Sciatic nerve (tissue), 2 donors: ENCODE measurements at regions not wholly inside any gene's neighbourhood (a gene's known extent, or its start where the extent isn't known, plus 50 kb on each side); places are given as distances from the start of the nearest gene placed in this dataset.
"Not testable (repeated sequence)": the region's sequence is repeated elsewhere in the genome, so short reads cannot be mapped to it uniquely, and the experiment has no call there.

Experiments
- ATAC-seq: fragments of 200-7000 bp; cut with Tn5 transposase; one replicate; pipeline ENCODE4 v1.9.1; 2020; ENCODE audit warnings: mild to moderate bottlenecking, moderate library complexity
- DNase-seq: peaks from one replicate; pipeline ENCODE4 v3.0.0-alpha.2; 2020; ENCODE audit warnings: low spot score
- intact Hi-C: fragments of 100-400 bp; cut with DNase I; formaldehyde crosslinking; loops from one replicate; pipeline ENCODE4 v1.14.2; 2022
- donor health status: DM: no; HTN: no; CAD: no.
- donor health status: DM: no; HTN: no; CAD: no.

DNA sequence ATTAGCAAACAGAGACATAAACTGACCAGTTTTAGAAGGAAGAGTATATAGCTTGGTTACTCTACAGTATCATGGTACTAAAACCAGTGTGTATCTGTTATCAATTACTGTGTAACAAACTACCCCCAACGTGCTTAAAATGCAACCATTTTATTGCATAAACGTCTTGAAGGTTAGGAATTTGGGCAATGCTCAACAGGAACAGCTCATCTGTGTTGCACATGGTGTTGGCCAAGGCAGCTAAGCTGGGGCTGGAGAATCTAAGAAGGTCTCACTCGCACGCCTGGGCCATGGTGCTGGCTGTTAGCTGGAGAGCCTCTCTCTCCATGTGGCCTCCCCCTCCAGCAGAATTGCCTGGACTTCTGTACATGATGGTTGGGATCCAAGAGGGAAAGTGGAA is 81.2 kb upstream of the THBS1 start:
- intact Hi-C loops: loop anchor here (5.0 kb wide), 1 partner anchor 1273 kb away; no protein-coding TSS in a partner anchor
- no peak for DNase-seq
- ATAC-seq: no peak

DNA sequence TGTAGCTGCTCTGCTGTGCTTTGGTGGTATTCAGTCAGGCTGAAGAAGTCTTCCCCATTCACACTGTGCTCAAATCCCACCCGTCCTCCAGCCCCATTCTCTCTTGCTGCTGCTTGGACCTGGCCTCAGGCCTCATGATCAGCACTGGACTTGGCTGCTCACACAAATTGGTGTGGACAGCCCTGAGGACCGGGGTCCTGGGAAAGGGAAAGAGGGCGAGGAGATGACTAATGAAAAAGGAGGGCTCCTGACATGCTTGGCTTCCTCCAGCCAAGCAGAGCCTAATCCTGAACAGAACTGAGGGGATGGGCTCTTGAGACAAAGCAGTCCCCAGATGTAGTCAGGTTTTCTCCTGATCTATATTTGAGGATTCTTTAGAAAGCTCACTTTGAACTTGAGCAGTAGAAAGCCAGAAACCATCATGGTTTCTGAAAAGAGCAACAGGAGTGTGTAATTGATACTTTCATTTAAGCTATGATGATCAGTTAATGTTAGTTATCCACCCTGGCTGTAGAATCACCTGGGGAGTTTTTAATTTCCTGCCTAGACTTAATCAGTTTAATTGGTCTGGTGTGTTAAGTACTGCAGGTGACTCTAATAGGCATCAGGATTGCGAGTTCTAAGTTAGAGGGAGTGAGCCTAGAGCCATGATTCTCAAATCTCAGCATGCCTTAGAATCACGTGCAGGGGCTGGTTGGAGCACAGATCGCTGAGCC is 79.4 kb upstream of the THBS1 start:
- intact Hi-C loops: no loop called here
- DNase-seq: no peak
- ATAC-seq: no peak

DNA sequence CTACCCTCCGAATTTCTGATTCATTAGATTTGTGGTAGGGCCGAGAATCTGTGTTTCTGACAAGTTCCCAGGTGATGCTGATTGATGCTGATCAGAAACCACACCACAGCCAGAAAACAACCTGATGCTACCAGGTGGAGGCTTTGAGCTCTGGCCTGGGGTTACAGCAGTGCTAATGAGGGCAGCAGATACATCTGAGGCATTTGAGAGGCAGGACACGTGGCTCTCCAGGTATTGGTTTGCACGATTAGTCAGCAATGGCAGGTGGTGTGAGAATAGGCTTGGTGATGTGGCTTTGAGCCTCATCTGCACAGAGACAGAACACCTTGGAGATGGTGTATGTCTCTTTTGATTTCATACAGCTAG is 78.8 kb upstream of the THBS1 start:
- DNase-seq (no peak), ATAC-seq (no peak)
- intact Hi-C loops: no loop called here

DNA sequence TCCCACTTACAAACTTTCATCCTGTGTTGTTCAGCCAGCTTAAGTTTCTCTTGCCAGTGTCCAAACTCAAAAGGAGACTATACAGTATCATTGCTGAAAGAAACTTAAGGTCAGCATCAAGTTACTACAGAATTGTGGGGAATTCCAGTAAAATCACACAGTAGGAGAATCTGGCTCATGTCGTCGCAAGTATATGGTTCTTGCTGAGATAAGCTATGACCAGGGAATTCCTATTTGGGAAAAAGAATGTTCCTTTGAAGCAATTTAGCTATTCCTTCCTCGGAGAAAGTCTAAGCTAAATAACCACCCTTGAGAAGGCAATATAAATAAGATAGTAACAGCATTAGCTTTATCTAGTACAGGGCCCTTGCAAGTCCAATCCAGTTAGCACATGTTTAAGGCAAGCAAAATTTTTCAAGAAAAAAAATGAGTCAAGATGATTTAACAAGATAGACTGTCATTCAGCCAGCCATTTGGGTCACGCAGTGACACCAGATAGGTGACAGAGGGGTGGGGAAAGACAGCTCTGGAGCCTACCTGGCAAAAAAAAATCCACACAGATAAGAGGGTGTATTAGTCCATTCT is 78.2 kb upstream of the THBS1 start:
- DNase-seq (no peak), ATAC-seq (no peak)
- intact Hi-C loops: no loop called here

DNA sequence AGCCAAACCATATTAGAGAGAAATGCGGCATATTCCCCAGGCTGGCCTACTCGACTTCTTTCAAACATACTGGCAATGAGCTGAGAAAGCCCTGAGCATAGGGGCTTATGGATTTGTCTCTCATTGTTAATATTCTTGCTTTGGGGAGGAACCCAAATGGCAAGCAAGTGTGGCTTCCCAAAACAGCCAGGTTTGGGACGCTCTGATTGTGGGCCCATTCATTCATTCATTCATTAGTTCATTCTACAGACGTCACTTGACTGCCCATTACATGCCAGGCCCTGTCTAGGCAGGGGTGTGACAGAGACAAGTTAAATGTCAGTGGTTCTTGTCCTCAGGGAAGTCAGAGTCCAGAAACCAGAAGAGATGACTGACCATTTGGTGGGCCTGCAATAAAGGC is 77.4 kb upstream of the THBS1 start:
- DNase-seq (no peak), ATAC-seq (no peak)
- intact Hi-C loops: no loop called here

DNA sequence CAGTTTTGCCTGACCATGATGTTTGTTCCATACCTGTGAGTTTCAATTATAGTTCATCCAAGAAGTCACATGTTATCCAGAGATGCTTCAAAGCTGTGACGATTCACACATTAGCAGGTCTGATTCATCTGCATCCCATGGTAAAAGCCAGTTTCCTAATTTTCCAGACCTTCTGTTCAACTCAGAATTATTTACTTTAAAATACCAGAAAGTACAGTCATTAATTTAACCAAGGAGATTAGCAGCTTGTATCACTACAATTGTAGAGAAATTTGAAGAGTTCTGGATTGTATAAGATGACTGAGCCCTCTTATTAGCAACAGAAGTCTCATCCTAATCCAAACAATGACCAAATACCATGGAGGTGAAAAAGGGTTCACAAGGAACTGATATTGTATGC is 76.1 kb upstream of the THBS1 start:
- ATAC-seq: no peak
- DNase-seq: no peak
- intact Hi-C loops: no loop called here

DNA sequence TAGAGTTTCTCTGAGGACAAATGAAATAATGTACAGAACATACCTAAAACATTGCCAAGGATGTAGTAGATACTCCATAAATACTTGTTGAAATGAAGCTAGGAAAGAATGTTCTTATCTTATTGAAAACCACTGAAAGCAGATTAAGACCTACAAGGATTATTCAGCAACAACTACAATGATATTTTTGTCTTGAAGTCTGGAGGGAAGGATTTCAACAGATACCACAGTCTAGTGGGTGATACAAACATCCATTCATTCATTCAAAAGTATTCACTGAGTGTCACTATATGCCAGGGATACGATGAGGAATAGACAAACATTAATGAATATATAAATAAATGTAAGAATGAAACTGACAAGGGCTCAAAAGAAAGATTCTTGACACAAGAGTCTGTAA is 74.7 kb upstream of the THBS1 start:
- ATAC-seq (no peak), DNase-seq (no peak)
- intact Hi-C loops: no loop called here

DNA sequence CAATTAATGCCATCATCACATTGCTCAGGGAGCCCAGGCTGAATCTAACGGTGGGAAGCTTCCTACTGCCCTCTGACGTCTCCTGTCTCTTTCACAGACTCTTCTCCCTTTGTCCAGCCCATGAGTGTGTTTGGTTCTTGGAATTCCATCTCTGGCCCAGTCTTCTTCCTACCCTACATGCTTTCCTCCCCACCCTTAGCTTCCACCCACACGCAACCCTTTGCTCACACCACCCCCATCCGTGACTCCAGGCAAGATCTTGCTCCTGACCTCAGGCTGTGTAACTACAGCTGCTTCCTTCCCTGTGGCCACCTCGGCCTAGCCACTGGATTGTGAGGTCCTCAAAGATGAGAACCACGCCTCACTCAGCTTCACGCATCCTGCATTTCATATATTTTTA is 72.3 kb upstream of the THBS1 start:
- intact Hi-C loops: no loop called here
- peak; percentile 55 for ATAC-seq
- no peak for DNase-seq

DNA sequence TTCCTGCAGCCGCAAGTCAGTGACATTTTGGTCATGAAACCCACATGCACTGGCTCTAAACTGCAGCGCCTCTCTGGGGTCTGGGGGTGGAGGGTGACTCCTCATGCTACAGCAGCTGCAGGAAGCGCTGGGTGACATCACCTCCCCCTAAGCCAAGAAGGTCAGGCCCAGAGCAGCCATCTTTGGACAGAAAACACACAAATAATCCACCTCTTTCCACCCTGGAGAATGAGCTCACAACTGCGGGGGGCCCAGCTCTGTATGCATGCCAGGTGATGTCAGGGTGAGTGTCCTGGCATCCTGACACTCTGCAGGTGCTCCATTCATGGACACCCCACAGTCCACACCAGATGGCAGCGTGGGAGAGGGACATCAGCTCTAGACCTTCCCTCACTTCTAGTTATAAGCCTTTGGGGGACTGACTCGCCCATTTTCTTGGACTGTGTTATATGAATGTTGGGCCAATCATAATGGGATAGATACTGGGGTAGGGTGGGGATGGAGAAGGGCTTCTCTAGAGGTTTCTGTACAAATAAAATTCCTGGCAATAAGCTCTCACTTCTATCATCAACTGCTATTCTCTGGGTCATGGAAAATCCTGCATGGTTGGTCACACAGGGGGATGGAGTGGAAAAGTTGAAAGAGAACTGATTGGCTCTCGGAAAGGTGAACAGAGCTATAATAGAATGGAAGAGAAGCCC is 70.7 kb upstream of the THBS1 start:
- ATAC-seq: peak; percentile 66
- no peak for DNase-seq
- intact Hi-C loops: no loop called here

DNA sequence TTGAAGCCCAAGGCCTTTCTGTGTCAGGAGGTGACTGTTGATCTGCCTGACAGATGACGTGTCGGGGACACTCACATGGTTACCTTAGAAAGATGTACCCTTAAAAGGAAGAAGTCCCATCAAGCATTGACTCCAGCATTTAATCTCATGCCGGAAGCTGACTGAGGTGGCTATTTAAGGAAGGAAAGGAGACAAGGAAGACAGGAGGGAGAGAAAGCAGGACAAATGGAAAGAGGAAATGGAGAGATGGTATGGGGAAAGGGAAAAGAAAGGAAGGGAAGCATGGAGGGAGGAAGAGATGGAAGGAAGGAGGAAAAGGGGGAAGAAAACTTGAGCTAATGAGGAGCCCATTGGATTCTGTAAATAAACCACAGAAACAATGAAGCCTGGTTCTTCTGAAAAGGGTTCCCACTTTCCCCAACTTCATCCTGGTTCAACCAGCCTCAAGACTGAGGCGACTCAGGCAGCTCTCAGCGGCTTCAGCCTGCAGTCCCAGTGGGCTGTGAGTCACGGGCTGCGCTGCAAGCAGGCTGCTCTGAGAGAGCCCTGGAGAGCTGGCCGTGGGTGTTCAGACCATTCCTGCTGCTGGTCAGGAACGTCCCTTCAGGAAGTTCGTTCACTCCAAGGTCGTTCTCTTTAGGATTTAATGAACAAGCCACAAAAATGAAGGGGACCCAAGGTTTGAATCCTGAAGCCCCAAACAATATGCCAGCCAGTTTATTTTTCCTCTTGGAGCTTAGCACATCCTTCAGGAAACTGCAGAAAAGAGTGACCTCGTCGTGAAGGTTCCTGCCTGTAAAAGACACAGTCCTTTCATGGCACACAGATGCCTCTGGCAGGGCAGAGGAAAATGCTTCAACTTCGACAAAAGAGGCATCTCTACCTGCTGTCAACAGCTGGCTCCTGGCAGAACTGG is 69.6 kb upstream of the THBS1 start:
- DNase-seq: no peak
- ATAC-seq: peak; percentile 81
- intact Hi-C loops: no loop called here

DNA sequence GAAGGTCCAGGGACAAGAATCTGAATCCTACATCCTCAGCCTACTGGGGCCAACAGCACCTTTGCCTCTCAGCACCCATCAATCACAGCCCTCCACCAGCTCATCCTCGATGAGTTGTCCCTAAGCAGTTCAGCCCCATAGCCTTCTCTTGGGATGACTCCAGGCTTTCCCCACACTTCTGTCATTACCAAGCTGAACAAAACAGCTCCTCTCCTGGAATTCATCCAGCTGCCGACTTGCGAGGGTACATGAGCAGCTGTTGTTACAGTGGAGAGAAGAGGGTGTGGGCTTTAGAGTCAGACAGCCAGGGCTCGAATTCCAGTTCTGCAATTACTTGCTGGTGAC is 69.0 kb upstream of the THBS1 start:
- intact Hi-C loops: no loop called here
- DNase-seq (no peak), ATAC-seq (peak; percentile 14)

DNA sequence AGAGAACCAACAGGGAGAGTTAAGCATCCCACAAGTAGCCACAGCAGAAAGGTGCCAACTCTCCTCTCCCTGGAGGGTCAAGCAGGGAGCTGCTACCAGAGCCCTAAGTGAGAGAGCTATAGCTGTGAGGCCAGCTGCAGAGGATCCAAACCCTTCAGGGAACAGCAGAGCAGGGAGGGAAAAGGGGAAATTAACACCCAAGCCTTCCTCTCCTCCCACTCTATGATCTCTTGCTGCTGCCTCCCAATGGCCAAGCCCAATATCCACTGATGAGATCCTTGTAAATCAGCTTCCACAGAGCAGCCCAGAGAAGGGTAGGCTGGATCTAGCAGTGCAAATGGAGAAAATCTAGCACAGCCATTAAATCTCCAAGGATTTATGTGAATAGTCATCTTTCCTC is 68.2 kb upstream of the THBS1 start:
- intact Hi-C loops: no loop called here
- DNase-seq (no peak), ATAC-seq (peak; percentile 3)

DNA sequence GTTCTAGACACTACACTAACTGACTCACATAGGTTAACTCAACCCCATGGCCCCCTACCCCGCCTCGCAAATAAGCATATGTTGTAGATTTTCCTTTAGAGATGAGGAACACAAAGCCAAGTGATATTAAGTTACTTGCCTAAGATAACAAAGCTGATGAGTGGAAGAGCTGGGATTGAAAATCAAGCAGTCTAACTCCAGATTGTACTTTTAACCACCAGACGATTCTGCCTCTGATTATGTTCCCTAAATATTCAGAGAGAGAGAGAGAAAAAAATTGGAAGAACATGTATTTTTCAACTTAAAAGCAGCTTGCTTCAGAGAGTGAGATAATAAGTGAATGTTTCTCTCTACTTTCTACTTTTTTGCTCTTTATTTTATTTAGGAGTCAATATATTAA is 66.9 kb upstream of the THBS1 start:
- intact Hi-C loops: no loop called here
- DNase-seq (no peak), ATAC-seq (no peak)

DNA sequence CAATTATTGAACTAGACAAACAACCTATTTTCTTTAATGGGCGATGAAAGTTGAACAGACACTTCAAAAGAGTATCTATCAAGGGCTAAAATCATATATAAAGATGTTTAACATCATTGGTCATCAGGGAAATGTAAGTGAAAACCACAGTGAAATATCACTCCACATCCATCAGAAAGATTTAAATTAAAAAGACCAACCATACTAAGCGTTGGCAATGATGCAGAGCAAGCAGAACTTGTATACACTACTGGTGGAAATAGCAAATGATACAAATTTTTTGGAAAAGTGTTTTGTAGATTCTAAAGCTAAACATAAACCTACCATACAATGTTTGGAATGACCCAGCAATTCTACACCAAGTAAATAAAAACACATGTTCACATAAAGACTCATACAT is 65.9 kb upstream of the THBS1 start:
- no peak for ATAC-seq
- intact Hi-C loops: no loop called here

DNA sequence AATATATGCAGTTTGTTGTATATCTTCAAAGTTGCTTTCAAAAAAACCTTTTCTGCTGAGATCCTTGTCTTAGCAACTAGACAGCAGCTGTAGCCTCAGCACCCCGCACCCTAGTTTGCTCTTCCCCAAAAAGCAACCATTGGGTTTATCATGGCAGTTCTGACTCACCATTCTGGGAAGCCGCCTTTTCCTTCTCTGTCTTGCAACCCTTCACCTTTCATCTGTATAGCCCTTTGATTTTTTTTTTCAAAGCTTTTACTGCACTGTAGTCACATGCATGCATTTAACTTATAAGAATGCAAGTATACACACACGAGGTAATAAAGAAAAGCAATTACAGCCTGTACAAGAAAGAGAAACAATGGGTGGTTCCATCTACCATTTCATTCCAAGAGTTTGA is 65.1 kb upstream of the THBS1 start:
- DNase-seq: no peak
- no peak for ATAC-seq
- intact Hi-C loops: no loop called here

More for the DNA sequence above, 65.9 kb upstream of the THBS1 start:
- DNase-seq: no peak

DNA sequence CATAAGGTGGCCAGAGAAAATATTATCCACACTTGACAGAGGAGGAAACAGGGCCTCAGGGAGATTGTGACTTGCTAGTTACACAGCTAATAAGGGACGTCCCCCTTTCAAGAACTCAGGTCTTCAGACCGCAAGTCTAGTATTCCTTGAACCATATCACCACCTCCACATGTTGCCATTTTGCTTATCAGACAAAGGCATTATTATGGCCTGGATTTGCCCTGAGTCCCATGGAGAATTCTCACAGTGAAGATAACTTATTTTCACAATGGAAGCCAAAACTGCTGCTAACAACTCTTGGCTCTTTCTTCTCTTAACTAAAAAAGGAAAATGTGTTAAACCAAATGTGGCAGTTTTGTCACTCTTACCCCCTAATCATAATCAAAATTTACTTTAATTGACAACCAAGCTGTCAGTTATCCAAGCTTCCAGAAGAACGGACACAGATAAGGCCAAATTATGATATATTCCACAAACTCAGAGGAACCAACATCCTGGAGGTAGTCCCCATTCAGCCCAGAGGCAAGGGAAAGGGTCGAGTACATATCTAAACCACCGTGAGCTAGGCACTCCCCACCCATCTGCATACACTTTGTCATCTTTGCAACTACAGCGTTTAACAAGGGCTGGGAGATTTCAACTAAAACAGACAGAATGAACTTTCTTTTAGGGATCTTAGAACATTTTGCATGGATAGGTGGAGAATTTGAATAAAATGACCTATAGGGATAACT is 63.6 kb upstream of the THBS1 start:
- no peak for ATAC-seq
- no peak for DNase-seq
- intact Hi-C loops: no loop called here

DNA sequence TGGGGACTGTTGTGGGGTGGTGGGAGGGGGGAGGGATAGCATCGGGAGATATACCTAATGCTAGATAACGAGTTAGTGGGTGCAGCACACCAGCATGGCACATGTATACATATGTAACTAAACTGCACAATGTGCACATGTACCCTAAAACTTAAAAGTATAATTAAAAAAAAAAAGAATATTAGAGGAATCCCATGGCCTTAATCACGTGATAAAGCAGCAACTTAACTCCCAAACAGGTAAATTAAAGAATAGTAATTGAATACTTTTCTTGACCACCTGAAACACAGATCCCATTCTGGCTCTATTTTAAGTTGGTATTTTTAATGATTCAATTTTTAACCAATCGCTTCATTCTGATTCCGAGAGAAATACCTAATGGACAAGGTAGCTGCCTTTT is 56.9 kb upstream of the THBS1 start:
- ATAC-seq, DNase-seq, intact Hi-C loops: not testable (repeated sequence)

DNA sequence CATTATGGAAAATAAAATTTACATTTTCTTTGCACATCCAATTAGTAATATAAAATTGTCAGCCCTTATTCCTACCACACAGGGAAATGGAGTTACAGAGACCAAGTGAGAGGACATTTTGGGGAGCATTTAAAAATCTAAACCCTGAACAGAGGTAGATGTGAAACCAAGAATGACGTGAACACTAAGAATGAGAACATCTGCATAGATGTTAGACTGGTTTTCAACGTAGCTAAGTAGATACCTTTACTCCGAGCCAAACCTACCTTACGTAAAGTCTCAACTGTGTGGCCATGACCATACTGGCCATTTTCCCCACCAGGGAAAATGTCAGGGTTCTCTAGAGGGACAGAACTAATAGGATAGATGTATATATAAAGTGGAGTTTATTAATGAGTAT is 51.4 kb upstream of the THBS1 start:
- intact Hi-C loops: no loop called here
- ATAC-seq: no peak
- no peak for DNase-seq
